Astrocyte (in vitro differentiated cells and primary cell): ENCODE measurements at regions not wholly inside any gene's neighbourhood (a gene's known extent, or its start where the extent isn't known, plus 50 kb on each side); places are given as distances from the start of the nearest gene placed in this dataset.

Experiments
- CTCF ChIP-seq: IDR thresholded peaks from 2 replicates; pipeline ENCODE4 v1.5.1; 2011; ENCODE audit warnings: low read depth, mild to moderate bottlenecking, inconsistent platforms, low read length, moderate library complexity; ENCODE audit not compliant: insufficient read depth
- EZH2 ChIP-seq: IDR thresholded peaks from 2 replicates; pipeline ENCODE4 v1.6.1; 2012; ENCODE audit warnings: mild to moderate bottlenecking, low read length, inconsistent platforms; ENCODE audit not compliant: insufficient read depth

GRCh38 chr2:13604951-13605661 lies 888.4 kb downstream of the TRIB2 start:
- TF ChIP-seq CTCF (no peak), EZH2 (no peak)
